ENCODE measurements at regions not wholly inside any gene's neighbourhood (a gene's known extent, or its start where the extent isn't known, plus 50 kb on each side); places are given as distances from the start of the nearest gene placed in this dataset.
"Not testable (repeated sequence)": the region's sequence is repeated elsewhere in the genome, so short reads cannot be mapped to it uniquely, and the experiment has no call there.

- DNase-seq (ENCODE audit: low spot score): not testable (repeated sequence)
These were observed 52.6 kb upstream of the COBL start for GRCh38 chr7:51369228-51369627.

DNA sequence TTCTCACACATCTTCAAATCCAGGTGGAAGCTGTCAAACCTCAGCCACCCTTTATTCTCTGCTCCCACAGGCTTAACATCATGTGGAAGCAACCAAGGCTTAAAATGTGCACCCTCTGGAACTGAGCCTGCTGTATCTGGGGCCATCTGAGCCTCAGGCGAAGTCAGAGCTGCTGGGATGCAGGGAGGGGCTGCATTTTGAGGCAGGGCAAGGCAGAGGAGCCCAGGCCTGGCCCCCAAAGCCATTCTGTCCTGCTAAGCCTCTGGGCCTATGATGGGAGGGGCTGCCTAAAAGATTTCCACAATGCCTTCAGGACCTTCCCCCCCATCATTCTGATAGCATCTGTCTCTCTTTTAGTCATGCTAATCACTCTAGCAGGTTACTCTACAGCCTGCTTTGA is 51.7 kb upstream of the COBL start:
- DNase-seq (ENCODE audit: low spot score): no peak

GRCh38 chr7:51367614-51367968 is 51.0 kb upstream of the COBL start:
- DNase-seq (ENCODE audit: low spot score): no peak

- DNase-seq (ENCODE audit: low spot score): peak; percentile 4
These were observed 50.5 kb upstream of the COBL start for GRCh38 chr7:51366930-51367613.

All from CD4-positive, alpha-beta T cell treated with Interleukin-15 for 4 hours (primary cell).